GM12892 (cell line): ENCODE measurements at regions not wholly inside any gene's neighbourhood (a gene's known extent, or its start where the extent isn't known, plus 50 kb on each side); places are given as distances from the start of the nearest gene placed in this dataset.

Experiments used
- POLR2A ChIP-seq: IDR thresholded peaks from 2 replicates; pipeline ENCODE4 v1.6.1; 2011; ENCODE audit warnings: low read depth, low read length, control low read depth
- POLR2AphosphoS5 ChIP-seq: IDR thresholded peaks from 2 replicates; pipeline ENCODE4 v1.6.1; 2011; ENCODE audit warnings: low read depth, low read length, control low read depth
- TAF1 ChIP-seq: IDR thresholded peaks from 2 replicates; pipeline ENCODE4 v1.6.1; 2011; ENCODE audit warnings: low read depth, mild to moderate bottlenecking, control low read depth, low read length, borderline replicate concordance

GRCh38 chr12:58143498-58143995 is 202.2 kb downstream of the ATP23 start:
- TF ChIP-seq POLR2A (no peak), POLR2AphosphoS5 (no peak), TAF1 (no peak)
